Right lung (tissue), 2 donors: ENCODE measurements at regions not wholly inside any gene's neighbourhood (a gene's known extent, or its start where the extent isn't known, plus 50 kb on each side); places are given as distances from the start of the nearest gene placed in this dataset.
"Not testable (repeated sequence)": the region's sequence is repeated elsewhere in the genome, so short reads cannot be mapped to it uniquely, and the experiment has no call there.

Experiments
- DNase-seq, 2 donors: peaks; one replicate each; pipeline ENCODE4 v3.0.0-alpha.2; 2013

DNA sequence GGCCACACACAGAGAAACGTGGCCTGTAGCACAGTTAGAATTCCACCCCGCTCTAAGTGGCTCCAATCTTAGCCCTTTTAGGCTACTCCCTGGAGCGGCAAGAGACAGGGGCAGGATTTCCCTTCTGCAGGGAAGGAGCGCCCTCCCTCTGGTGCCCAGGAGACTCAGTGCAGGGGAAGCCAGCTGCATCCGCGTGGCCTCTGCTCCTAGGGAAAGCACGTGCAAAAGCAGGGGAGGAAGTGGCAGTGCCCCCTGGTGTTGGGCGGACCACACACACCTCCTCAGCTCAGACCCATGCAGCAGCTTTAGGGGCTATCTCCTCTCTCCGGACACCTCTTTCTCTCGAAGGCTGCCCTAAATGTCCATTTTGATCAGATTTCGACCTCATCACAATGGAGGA is 50.0 kb downstream of the SPRING1 start:
- no peak for DNase-seq

DNA sequence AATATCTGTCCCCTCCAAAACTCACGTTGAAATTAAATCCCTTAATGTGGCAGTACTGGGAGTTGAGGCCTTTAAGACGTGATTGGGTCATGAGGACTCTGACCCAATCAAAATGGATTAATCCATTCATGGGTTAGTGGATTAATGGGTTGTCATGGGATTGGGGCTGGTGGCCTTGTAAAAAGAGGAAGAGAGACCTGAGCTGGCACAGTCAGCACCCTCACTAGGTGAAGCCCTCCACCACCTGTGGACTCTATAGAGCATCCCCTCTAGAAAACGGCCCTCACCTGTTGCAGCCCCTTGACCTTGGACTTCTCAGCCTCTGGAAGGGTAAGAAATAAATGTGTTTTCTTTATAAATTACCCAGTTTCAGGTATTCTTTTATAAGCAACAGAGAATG is 53.0 kb downstream of the SPRING1 start:
- DNase-seq: no peak

DNA sequence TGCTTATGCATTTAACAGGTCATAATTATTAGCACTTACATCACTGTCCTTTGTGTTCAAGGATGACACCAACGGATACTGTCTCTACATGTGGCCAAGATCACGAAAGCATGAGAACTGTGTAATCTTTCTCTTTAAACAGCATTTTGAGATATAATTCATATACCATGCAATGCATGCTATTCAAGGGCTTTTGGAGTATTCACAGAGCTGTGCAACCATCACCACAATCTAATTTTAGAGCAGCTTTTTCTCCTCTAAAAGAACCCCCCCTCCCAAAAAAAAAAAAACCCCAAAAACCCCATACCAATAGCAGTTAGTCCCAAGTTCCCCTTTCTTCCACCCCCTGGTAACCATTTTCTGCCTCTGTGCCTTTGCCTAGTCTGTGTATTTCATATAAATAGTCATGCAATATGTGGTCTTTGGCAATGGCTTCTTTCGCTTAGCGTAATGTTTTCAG is 60.6 kb downstream of the SPRING1 start:
- no peak for DNase-seq

DNA sequence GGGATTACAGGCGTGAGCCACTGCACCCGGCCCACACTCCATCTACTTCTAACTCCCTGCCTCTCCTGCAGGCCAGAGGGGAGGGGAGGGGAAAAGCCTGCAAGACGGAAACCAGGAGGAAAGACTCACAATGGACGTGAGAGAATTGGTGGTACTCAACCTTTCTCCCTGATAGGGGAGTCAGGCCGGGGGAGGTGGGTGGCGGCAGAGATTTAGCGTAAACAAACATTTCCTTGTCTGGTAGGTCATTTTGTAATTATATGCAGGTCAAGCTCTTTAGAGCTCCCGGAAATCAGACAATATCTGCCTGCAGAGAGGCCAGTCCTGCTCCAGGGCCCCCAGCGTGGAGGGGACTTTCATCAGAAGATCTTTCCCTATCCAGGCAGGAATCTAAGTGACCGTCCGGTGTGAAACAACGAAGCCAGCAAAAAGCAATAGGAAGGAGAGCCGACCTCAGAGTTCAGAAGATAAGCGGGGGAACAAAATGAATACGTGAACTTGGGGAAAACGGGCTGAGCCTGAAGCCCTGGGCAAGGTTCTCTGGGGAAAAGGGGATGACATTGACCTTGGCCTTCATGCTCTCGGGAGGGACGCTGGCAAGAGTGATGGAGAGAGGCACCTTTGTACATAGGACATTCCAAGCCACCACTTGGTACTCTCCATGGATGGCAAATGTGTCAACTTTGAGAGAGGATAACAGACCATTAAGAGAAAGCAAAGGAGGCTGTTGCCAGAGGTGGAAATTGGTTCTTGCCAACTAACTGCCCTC is 62.3 kb downstream of the SPRING1 start:
- no peak for DNase-seq

- DNase-seq: no peak
Observed at GRCh38 chr12:116674643-116675183, 63.2 kb downstream of the SPRING1 start.

- no peak for DNase-seq
Observed at GRCh38 chr12:116673681-116674111, 64.2 kb downstream of the SPRING1 start.

GRCh38 chr12:116672842-116673516 is 64.9 kb downstream of the SPRING1 start:
- no peak for DNase-seq

DNA sequence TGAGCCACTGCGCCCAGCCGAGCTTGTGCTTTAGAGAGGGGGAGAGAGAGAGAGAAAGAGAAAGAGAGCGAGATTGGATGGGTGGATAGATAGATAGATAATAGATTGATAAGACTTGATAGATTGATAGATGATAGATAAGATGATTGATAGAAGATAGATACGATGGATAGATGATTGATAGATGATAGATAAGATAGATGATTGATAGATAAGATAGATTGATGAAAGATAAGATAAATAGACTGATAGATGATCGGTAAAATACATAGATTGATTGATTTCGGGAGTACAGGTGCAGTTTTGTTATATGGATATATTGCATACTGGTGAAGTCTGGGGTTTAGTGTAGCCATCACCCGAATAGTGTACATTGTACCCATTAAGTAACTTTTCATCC is 65.9 kb downstream of the SPRING1 start:
- no peak for DNase-seq

DNA sequence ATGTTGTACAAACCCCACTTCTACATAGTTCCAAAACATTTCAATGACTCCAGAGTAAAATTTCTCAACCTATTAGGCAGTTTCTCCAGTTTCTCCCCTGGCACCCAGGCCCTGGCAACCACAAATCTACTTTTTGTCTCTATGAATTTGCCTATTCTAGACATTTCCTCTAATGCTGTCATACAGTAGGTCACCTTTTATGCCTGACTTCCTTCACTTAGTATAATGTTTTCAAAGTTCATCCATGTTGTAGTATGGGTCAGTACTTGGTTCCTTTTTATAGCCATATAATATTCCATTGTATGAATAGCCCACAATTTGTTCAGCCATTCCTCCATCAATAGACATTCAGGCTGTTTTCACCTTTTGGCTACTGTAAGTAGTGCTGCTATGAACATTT is 67.0 kb downstream of the SPRING1 start:
- no peak for DNase-seq

DNA sequence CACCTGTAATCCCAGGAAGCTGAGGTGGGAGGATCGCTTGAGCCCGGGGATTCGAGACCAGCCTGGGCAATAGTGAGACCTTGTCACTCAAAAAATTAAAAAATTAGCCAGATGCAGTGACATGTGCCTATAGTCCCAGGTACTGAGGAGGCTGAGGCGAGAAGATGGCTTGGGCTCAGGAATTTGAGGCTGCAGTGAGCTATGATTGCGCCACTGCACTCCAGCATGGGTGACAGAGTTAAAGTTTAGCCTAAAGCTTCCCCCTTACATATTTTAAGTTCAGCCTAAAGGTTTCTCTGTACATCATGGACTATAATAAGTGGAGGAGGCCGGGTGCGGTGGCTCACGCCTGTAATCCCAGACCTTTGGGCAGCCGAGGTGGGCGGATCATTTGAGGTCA is 70.1 kb downstream of the SPRING1 start:
- DNase-seq: no peak

- DNase-seq: not testable (repeated sequence)
Observed at GRCh38 chr12:116666829-116667228, 71.0 kb downstream of the SPRING1 start.

DNA sequence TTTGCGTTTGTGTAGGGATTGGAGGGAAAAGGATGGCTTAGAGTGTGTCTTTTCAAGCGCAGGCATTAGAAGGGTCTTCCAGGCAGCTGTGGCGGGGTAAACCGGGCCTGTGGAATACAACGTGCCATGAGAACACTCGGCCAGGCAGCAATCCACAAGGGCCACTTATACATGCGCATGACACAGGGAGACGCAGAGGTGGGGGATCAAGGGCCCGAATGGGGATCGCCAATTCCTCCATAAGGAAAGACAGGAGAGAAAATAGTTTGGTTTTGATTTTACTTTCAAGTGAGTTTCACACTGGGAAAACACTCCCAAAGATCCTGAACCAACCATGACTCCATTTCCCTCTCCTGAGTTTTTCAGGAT is 71.6 kb downstream of the SPRING1 start:
- DNase-seq: no peak

DNA sequence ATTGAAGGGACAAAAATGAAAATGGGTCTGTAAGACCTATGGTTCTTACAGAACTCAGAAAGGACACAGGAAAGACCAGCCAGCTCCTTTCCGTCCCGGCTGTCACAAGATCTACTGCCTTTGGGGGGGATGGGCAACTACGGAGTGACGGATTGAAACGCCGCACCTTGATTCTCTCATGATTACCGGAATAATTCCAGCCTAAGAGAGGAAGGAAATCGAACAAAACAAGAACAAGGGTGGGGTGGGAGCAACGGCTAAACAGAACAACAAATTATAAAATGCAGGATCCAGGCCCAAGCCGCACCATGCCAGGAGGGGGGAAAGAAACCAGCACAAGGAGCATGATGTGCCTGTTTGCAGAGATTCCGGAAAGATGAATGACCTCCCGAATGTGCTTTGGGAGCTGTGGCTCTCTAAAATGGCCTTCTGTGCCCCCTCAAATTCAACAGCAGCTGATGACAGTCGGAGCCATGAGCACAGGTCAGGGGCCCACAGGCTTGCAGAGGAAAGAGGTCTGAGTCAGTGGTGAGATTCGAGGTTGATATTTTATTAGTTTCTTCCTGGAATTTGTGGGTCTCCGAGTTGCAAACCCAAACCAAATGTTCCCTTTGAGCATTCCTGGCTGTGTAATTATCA is 72.1 kb downstream of the SPRING1 start:
- no peak for DNase-seq

DNA sequence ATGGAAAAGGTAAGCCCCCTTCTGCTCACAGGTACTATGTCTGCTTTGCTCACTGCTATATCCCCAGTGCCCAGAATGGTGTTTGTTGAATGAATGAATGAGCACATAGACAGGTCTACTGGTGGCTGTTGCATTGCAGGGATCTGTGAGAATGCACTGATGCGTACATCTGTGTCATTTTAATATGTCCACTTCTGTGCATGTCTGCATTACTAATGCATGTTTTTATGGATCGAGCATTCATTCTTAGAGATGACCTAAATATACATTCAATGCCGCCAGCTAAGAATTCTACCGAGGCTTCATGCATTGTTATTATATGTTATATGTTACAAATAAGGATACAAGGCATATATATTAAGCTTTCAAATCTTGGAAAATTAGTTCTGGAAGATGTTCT is 73.8 kb downstream of the SPRING1 start:
- DNase-seq: no peak

GRCh38 chr12:116662612-116663144 is 75.2 kb downstream of the SPRING1 start:
- DNase-seq: peak; percentile 27 to 34

DNA sequence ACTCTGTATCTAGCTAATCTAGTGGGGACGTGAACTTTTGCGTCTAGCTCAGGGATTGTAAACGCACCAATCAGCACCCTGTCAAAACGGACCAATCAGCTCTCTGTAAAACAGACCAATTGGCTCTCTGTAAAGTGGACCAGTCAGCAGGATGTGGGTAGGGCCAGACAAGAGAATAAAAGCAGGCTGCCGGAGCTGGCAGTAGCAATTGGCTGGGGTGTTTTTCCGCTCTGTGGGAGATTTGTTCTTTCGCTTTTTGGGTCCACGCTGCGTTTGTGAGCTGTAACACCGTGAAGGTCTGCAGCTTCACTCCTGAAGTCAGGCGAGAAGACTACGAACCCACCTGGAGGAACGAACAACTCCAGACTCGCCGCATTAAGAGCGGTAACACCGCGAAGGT is 76.5 kb downstream of the SPRING1 start:
- no peak for DNase-seq

- not testable (repeated sequence) for DNase-seq
Observed at GRCh38 chr12:116660740-116661139, 77.1 kb downstream of the SPRING1 start.

DNA sequence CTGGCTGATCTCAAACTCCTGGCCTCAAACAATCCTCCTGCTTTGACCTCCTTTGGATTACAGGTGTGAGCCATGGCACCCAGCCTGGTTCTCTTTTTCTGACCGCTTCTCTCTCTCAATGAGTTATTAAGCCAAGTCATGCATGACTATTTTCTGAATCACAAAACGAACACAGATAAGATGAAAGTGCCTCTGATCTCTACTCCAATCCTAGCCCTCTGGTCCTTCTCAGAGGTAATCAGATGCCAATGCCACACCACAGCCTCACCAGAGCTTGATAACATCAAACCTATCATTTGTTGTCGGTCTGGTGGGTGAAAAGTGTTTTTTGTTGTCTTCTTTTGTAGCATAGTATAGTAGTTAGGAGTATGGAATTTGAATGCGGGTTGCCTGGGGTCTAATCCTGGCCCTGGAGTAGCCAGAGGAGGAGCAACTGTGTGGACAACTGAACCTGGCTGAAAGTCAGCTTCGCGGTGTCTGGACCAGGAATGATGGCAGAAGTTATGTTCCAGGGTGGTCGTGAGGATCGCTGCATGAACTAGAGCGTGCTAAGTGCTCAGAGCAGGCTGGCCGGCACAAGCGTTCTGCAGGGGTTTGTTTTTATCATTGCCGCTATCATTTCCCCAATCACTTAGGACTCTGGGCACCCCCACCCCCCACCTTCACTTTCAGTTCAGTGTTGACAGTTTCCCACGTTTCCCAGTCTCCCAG is 77.9 kb downstream of the SPRING1 start:
- DNase-seq: no peak

GRCh38 chr12:116657921-116658495 is 79.9 kb downstream of the SPRING1 start:
- DNase-seq: no peak

- DNase-seq: no peak
Observed at GRCh38 chr12:116656306-116656705, 81.6 kb downstream of the SPRING1 start.

- no peak for DNase-seq
Observed at GRCh38 chr12:116654226-116654743, 83.6 kb downstream of the SPRING1 start.
